ENCODE measurements at regions not wholly inside any gene's neighbourhood (a gene's known extent, or its start where the extent isn't known, plus 50 kb on each side); places are given as distances from the start of the nearest gene placed in this dataset.

GRCh38 chr9:28888806-28889205 is 1315.5 kb upstream of the C9orf72 start:
- TF ChIP-seq, protein P1, sequence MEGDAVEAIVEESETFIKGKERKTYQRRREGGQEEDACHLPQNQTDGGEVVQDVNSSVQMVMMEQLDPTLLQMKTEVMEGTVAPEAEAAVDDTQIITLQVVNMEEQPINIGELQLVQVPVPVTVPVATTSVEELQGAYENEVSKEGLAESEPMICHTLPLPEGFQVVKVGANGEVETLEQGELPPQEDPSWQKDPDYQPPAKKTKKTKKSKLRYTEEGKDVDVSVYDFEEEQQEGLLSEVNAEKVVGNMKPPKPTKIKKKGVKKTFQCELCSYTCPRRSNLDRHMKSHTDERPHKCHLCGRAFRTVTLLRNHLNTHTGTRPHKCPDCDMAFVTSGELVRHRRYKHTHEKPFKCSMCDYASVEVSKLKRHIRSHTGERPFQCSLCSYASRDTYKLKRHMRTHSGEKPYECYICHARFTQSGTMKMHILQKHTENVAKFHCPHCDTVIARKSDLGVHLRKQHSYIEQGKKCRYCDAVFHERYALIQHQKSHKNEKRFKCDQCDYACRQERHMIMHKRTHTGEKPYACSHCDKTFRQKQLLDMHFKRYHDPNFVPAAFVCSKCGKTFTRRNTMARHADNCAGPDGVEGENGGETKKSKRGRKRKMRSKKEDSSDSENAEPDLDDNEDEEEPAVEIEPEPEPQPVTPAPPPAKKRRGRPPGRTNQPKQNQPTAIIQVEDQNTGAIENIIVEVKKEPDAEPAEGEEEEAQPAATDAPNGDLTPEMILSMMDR (IDR thresholded peaks at IDR 0.05): no peak
- no peak for TF ChIP-seq POLR2A (IDR thresholded peaks at IDR 0.05)
